ENCODE measurements at regions not wholly inside any gene's neighbourhood (a gene's known extent, or its start where the extent isn't known, plus 50 kb on each side); places are given as distances from the start of the nearest gene placed in this dataset.

GRCh38 chr1:201745023-201745422 is 83.9 kb upstream of the IPO9 start:
- TF ChIP-seq POLR2AphosphoS5 (IDR thresholded peaks at IDR 0.05), result no peak
- no peak for TF ChIP-seq EP300 (conservative IDR thresholded peaks at IDR 0.05; ENCODE audit: poor library complexity, severe bottlenecking)
- no peak for TF ChIP-seq CTCF (IDR thresholded peaks at IDR 0.05; ENCODE audit: poor library complexity, severe bottlenecking)
- TF ChIP-seq RAD21 (conservative IDR thresholded peaks at IDR 0.05), result no peak
- no peak for TF ChIP-seq EZH2 (IDR thresholded peaks at IDR 0.05; ENCODE audit: borderline replicate concordance, insufficient read depth, low read length, poor library complexity, severe bottlenecking)
- no peak for TF ChIP-seq TAF1 (IDR thresholded peaks at IDR 0.05; ENCODE audit: low read depth)
- no peak for TF ChIP-seq SMC3 (conservative IDR thresholded peaks at IDR 0.05; ENCODE audit: poor library complexity)
- TF ChIP-seq MXI1 (conservative IDR thresholded peaks at IDR 0.05; ENCODE audit: poor library complexity, severe bottlenecking), result no peak
